ENCODE measurements at regions not wholly inside any gene's neighbourhood (a gene's known extent, or its start where the extent isn't known, plus 50 kb on each side); places are given as distances from the start of the nearest gene placed in this dataset.

GRCh38 chr9:75539523-75539922, 350.9 kb upstream of the PCSK5 start:
- no peak for TF ChIP-seq POLR2A (IDR thresholded peaks at IDR 0.05; ENCODE audit: low read depth, low read length)
- no peak for TF ChIP-seq POLR2AphosphoS5 (IDR thresholded peaks at IDR 0.05; ENCODE audit: low read depth, low read length)
- TF ChIP-seq TAF1 (IDR thresholded peaks at IDR 0.05; ENCODE audit: low read depth, low read length): no peak

All from GM12891 (cell line).